Neural progenitor cell (in vitro differentiated cells): ENCODE measurements at regions not wholly inside any gene's neighbourhood (a gene's known extent, or its start where the extent isn't known, plus 50 kb on each side); places are given as distances from the start of the nearest gene placed in this dataset.

Experiments used
- DNase-seq: peaks from one replicate; pipeline ENCODE4 v3.0.0-alpha.2; 2016; ENCODE audit warnings: low spot score
- H2AFZ ChIP-seq: fragments of 200-600 bp; sonication (generic); replicated peaks from 2 replicates; pipeline ENCODE4 v1.6.1; 2016; ENCODE audit warnings: antibody characterized with exemption
- H3F3A ChIP-seq: fragments of 200-600 bp; sonication (generic); 2 replicates; pipeline ENCODE4 v1.6.1; 2016; ENCODE audit warnings: antibody characterized with exemption, low read depth
- H3K27ac ChIP-seq: fragments of 200-600 bp; sonication (generic); 2 replicates; pipeline ENCODE4 v1.5.1; 2016; ENCODE audit warnings: mild to moderate bottlenecking
- H3K27me3 ChIP-seq: fragments of 200-600 bp; sonication (generic); 2 replicates; pipeline ENCODE4 v1.6.1; 2016; ENCODE audit warnings: mild to moderate bottlenecking, moderate library complexity
- H3K36me3 ChIP-seq: fragments of 200-600 bp; sonication (generic); 2 replicates; pipeline ENCODE4 v1.5.1; 2016
- H3K4me1 ChIP-seq: fragments of 200-600 bp; sonication (generic); 2 replicates; pipeline ENCODE4 v1.6.1; 2016; ENCODE audit warnings: mixed run types
- H3K4me2 ChIP-seq: fragments of 200-600 bp; sonication (generic); 2 replicates; pipeline ENCODE4 v1.6.1; 2016
- H3K4me3 ChIP-seq: fragments of 200-600 bp; sonication (generic); 2 replicates; pipeline ENCODE4 v1.5.1; 2016
- H3K79me2 ChIP-seq: fragments of 200-600 bp; sonication (generic); 2 replicates; pipeline ENCODE4 v1.6.1; 2016; ENCODE audit warnings: low read depth
- H3K9ac ChIP-seq: fragments of 200-600 bp; sonication (generic); 2 replicates; pipeline ENCODE4 v1.6.1; 2016
- H3K9me3 ChIP-seq: fragments of 200-600 bp; sonication (generic); 2 replicates; pipeline ENCODE4 v1.5.1; 2016; ENCODE audit warnings: low read depth
- H4K20me1 ChIP-seq: fragments of 200-600 bp; sonication (generic); 2 replicates; pipeline ENCODE4 v1.6.1; 2016; ENCODE audit warnings: low read depth
- H3K27ac Mint-ChIP-seq: 3 replicates; pipeline ENCODE4 v1.8.0; 2021; ENCODE audit warnings: mixed read lengths
- H3K27me3 Mint-ChIP-seq: 2 replicates; pipeline ENCODE4 v1.8.0; 2022; ENCODE audit warnings: low read depth, mild to moderate bottlenecking, inconsistent platforms, moderate library complexity, mixed read lengths; ENCODE audit not compliant: insufficient read depth
- H3K36me3 Mint-ChIP-seq: 3 replicates; pipeline ENCODE4 v1.8.0; 2021; ENCODE audit warnings: mixed read lengths
- H3K4me1 Mint-ChIP-seq: 3 replicates; pipeline ENCODE4 v1.8.0; 2021; ENCODE audit warnings: mixed read lengths
- H3K4me3 Mint-ChIP-seq: 3 replicates; pipeline ENCODE4 v1.8.0; 2021; ENCODE audit warnings: mild to moderate bottlenecking, moderate library complexity, mixed read lengths
- H3K9me3 Mint-ChIP-seq: 3 replicates; pipeline ENCODE4 v1.8.0; 2020; ENCODE audit warnings: mixed read lengths
- EZH2 ChIP-seq: fragments of 200-600 bp; sonication (generic); IDR thresholded peaks from 2 replicates; pipeline ENCODE4 v1.6.1; 2017; ENCODE audit warnings: antibody characterized with exemption, mild to moderate bottlenecking, moderate library complexity
- EZH2phosphoT487 ChIP-seq: fragments of 200-600 bp; sonication (generic); IDR thresholded peaks from 2 replicates; pipeline ENCODE4 v1.6.1; 2017; ENCODE audit warnings: antibody characterized with exemption
- TF ChIP-seq, protein P1 (sequence below): fragments of 200-600 bp; sonication (generic); IDR thresholded peaks from 2 replicates; pipeline ENCODE4 v1.5.1; 2017; ENCODE audit warnings: antibody characterized with exemption, mild to moderate bottlenecking

DNA sequence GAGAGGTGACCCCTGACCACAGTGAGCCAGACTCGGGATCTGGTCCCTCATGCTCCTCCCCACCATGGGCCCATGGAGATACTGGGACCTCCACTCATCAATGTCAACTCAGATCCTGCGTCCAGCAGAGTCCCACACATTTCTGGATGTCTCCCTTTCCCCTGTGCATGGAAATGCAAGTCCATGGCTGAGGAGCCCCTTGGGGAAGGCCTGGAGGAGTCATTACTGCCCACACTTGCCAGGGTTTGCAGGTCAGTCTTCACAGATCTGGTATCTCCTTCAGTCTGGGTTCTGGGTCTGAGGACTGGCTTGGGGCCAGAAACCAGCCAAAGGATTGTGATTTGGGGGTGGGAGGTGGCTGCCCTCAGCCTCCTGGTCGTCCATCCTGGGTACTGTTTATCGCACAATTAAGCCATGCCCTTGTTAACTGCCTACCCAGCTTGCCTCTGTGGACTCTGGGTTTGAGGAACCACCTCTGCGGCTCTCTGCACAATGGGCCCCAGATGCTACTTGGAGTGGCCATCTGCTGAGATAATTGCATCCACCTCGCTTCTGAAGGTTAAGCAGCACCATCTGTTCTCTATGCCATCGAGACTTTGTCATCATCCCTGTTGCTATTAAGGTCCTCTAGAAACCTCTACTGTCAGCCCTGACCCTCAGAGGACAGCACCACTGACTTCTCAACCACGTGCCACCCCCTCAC lies 49.9 kb upstream of the KLF13 start:
- Histone ChIP-seq H3K9me3 (no peaks in the 10 kb centered on the region), H3F3A (no peaks in the 10 kb centered on the region), H3K36me3 (no peaks in the 10 kb centered on the region), H3K4me1 (peaks cover 8% of the 10 kb centered on the region), H3K79me2 (no peaks in the 10 kb centered on the region), H3K4me2 (no peak overlapping the region), H4K20me1 (no peaks in the 10 kb centered on the region), H3K27ac (no peak overlapping the region), H2AFZ (no peak overlapping the region), H3K9ac (no peak overlapping the region), H3K27me3 (no peaks in the 10 kb centered on the region), H3K4me3 (no peak overlapping the region)
- Mint-ChIP-seq H3K27ac (no peak overlapping the region), H3K9me3 (peaks cover 2% of the 10 kb centered on the region), H3K36me3 (no peaks in the 10 kb centered on the region), H3K4me1 (peaks cover 30% of the 10 kb centered on the region), H3K4me3 (no peak overlapping the region), H3K27me3 (peaks cover 8% of the 10 kb centered on the region)
- TF ChIP-seq EZH2 (no peak), EZH2phosphoT487 (no peak)
- TF ChIP-seq, protein P1, sequence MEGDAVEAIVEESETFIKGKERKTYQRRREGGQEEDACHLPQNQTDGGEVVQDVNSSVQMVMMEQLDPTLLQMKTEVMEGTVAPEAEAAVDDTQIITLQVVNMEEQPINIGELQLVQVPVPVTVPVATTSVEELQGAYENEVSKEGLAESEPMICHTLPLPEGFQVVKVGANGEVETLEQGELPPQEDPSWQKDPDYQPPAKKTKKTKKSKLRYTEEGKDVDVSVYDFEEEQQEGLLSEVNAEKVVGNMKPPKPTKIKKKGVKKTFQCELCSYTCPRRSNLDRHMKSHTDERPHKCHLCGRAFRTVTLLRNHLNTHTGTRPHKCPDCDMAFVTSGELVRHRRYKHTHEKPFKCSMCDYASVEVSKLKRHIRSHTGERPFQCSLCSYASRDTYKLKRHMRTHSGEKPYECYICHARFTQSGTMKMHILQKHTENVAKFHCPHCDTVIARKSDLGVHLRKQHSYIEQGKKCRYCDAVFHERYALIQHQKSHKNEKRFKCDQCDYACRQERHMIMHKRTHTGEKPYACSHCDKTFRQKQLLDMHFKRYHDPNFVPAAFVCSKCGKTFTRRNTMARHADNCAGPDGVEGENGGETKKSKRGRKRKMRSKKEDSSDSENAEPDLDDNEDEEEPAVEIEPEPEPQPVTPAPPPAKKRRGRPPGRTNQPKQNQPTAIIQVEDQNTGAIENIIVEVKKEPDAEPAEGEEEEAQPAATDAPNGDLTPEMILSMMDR, result no peak
- DNase-seq, result no peak
